KG1 (cell line): ENCODE measurements at regions not wholly inside any gene's neighbourhood (a gene's known extent, or its start where the extent isn't known, plus 50 kb on each side); places are given as distances from the start of the nearest gene placed in this dataset.
"Not testable (repeated sequence)": the region's sequence is repeated elsewhere in the genome, so short reads cannot be mapped to it uniquely, and the experiment has no call there.

Experiments
- DNase-seq: peaks from one replicate; lab custom pipeline; 2025; lab: John Stamatoyannopoulos, UW

DNA sequence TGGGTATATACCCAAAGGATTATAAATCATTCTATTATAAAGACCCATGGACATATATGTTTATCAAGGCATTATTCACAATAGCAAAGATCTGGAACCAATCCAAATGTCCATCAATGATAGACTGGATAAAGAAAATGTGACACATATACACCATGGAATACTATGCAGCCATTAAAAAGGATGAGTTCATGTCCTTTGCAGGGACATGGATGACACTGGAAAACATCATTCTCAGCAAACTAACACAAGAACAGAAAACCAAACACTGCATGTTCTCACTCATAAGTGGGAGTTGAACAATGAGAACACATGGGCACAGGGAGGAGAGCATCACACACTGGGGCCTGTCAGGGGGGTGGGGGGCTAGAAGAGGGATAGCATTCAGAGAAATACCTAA is 136.9 kb upstream of the ST8SIA4 start:
- DNase-seq = not testable (repeated sequence)

GRCh38 chr5:101036778-101037177 is 133.7 kb upstream of the ST8SIA4 start:
- no peak for DNase-seq

GRCh38 chr5:101035425-101035824 is 132.3 kb upstream of the ST8SIA4 start:
- DNase-seq = no peak

DNA sequence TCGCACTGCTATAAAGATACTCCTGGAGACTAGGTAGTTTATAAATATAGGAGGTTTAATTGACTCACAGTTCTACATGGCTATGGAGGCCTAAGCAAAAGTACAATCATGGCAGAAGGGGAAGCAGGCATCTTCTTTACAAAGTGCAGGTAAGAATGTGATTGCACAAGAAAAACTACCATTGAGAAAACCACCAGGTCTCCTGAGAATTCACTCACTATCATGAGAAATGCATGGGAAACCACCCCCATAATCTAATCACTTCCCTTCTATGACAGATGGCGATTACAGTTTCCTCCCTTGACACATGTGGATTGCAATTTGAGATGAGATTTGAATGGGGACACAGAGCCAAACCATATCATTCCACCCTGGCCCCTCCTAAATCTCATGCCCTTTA is 121.2 kb upstream of the ST8SIA4 start:
- DNase-seq = no peak

- DNase-seq = no peak
Measured at GRCh38 chr5:101018299-101018698, 115.2 kb upstream of the ST8SIA4 start.

GRCh38 chr5:101012880-101013279 is 109.8 kb upstream of the ST8SIA4 start:
- DNase-seq = no peak

DNA sequence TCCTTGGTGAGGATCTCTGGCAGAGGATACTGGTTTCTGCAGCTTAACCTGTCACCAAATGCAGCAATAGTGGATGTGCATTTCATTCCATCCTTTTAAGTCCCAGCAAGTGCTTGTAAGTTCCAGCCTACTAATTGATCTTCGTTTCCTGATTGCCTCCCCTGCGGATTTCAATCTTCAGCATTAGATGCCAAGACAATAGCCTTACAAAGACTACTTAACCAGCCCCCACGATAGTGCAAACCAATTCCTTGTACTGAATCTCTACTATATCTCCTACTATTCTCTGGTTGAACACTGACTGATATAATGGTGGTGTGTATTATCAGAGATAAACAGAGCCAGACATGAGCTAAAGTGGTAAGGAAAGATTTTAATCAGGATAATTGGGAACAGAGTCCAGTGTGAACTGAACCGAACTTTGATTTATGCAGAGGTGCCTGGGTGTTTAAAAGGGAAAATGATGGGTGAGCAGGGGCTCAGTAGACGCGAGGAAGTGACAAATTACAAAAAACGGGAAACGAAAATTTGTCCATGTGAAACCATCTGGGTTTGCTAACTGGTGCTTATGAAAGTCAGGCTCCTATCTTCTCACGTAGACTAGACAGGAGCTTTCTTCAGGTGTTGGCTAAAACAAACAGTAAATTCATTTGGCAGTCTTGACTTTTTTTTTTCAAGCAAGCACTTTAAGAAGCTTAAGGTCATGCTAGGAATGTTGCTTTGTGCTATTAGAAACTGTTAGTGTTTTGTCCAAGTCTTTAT is 106.9 kb upstream of the ST8SIA4 start:
- DNase-seq = no peak

DNA sequence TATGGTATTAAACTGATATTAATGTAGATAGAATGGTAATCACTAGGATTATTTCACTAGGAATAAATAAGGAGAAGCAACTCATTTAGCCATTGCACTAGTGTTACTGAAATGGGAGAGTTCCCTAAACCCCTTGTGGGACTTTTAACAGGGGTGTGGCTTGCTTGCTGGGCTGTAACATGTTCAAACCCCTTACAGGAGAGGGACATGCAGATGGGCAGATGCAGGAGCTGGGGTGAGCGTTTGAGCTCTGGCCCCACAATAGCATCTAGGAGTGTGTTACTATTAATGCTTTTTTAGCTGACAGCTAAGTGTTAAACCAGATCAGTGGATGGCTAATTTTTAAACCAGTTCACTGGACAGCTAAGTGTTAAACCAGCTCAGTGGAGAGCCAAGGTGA is 89.3 kb upstream of the ST8SIA4 start:
- DNase-seq = no peak

GRCh38 chr5:100983601-100984000 is 80.5 kb upstream of the ST8SIA4 start:
- DNase-seq = not testable (repeated sequence)

DNA sequence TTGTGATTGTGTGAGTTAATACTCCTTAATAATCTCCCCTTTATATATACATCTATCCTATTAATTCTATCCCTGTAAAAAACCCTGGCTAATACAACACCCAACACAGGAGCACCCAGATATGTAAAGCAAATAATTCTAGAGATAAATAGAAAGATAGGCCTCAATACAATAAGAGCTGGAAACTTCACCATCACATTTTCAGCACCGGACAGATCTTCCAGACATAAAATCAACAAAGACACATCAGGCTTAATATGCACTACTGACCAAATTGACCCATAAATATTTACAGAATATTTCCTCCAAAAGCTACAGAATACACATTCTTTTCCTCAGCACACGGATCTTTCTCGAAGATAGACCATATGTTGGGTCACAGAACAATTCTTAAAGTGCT is 71.0 kb upstream of the ST8SIA4 start:
- DNase-seq = no peak

GRCh38 chr5:100970646-100971255 is 67.7 kb upstream of the ST8SIA4 start:
- DNase-seq = no peak

DNA sequence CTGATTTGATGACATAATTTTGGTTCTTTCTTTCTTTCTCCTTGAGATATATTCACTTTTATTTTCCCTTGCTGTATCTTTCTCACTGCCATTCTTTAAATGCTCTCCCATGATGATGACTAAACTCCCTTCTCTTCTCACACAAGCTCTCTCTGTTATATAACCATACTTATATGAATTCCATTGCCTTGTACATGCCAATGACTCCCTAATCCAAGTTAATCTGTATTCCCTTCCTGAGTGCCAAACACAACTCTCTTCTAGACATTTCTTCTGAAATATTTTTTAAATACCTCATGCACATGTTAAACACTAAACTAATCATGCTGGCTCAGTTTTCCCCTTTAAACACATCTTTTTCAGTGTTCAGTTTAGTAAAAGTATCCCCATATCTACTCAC is 62.2 kb upstream of the ST8SIA4 start:
- DNase-seq = no peak
